MM.1S (cell line): ENCODE measurements at regions not wholly inside any gene's neighbourhood (a gene's known extent, or its start where the extent isn't known, plus 50 kb on each side); places are given as distances from the start of the nearest gene placed in this dataset.

Source experiments
- DNase-seq: peaks from one replicate; pipeline ENCODE4 v3.0.0-alpha.2; 2015
- H2AFZ ChIP-seq: fragments of 300-600 bp; sonication (generic); 2 replicates; pipeline ENCODE4 v1.6.0; 2016; ENCODE audit warnings: antibody characterized with exemption, low read length
- H3F3A ChIP-seq: fragments of 300-600 bp; sonication (generic); 2 replicates; pipeline ENCODE4 v1.6.1; 2016; ENCODE audit warnings: mild to moderate bottlenecking, antibody characterized with exemption, low read length, moderate library complexity, mixed read lengths; ENCODE audit not compliant: insufficient read depth
- H3K27ac ChIP-seq: fragments of 300-600 bp; sonication (generic); 2 replicates; pipeline ENCODE4 v1.5.1; 2016; ENCODE audit warnings: mild to moderate bottlenecking, low read length
- H3K27me3 ChIP-seq: fragments of 300-600 bp; sonication (generic); replicated peaks from 2 replicates; pipeline ENCODE4 v1.6.0; 2016; ENCODE audit warnings: low read length; ENCODE audit not compliant: insufficient read depth
- H3K36me3 ChIP-seq: fragments of 300-600 bp; sonication (generic); replicated peaks from 2 replicates; pipeline ENCODE4 v1.6.1; 2016; ENCODE audit warnings: mild to moderate bottlenecking, low read length, mixed read lengths; ENCODE audit not compliant: insufficient read depth
- H3K4me1 ChIP-seq: fragments of 300-600 bp; sonication (generic); 2 replicates; pipeline ENCODE4 v1.6.1; 2016; ENCODE audit warnings: low read length, mixed read lengths
- H3K4me2 ChIP-seq: fragments of 300-600 bp; sonication (generic); 2 replicates; pipeline ENCODE4 v1.6.0; 2016; ENCODE audit warnings: low read depth, low read length
- H3K4me3 ChIP-seq: fragments of 300-600 bp; sonication (generic); 2 replicates; pipeline ENCODE4 v1.5.1; 2016; ENCODE audit warnings: low read length, mixed read lengths
- H3K79me2 ChIP-seq: fragments of 300-600 bp; sonication (generic); 2 replicates; pipeline ENCODE4 v1.6.1; 2016; ENCODE audit warnings: mixed run types, low read length, mixed read lengths
- H3K9ac ChIP-seq: fragments of 300-600 bp; sonication (generic); 2 replicates; pipeline ENCODE4 v1.6.1; 2016; ENCODE audit warnings: low read length, mixed read lengths
- H3K9me2 ChIP-seq: fragments of 300-600 bp; sonication (generic); replicated peaks from 2 replicates; pipeline ENCODE4 v1.6.1; 2016; ENCODE audit warnings: mild to moderate bottlenecking, low read length, mixed read lengths; ENCODE audit not compliant: insufficient read depth
- H3K9me3 ChIP-seq: fragments of 300-600 bp; sonication (generic); replicated peaks from 2 replicates; pipeline ENCODE4 v1.6.1; 2016; ENCODE audit warnings: mild to moderate bottlenecking, low read length, mixed read lengths; ENCODE audit not compliant: insufficient read depth
- H4K20me1 ChIP-seq: fragments of 300-600 bp; sonication (generic); 2 replicates; pipeline ENCODE4 v1.6.1; 2016; ENCODE audit warnings: mild to moderate bottlenecking, low read length, moderate library complexity, mixed read lengths; ENCODE audit not compliant: insufficient read depth
- EZH2 ChIP-seq: fragments of 300-600 bp; sonication (generic); optimal IDR thresholded peaks from 2 replicates; pipeline ENCODE3; 2017; ENCODE audit warnings: low read depth, mild to moderate bottlenecking, antibody characterized with exemption, low read length, mixed read lengths
- EZH2phosphoT487 ChIP-seq: fragments of 300-600 bp; sonication (generic); IDR thresholded peaks from 2 replicates; pipeline ENCODE4 v1.6.1; 2018; ENCODE audit warnings: antibody characterized with exemption, low read length
- TF ChIP-seq, protein P1 (sequence below): fragments of 300-600 bp; sonication (generic); IDR thresholded peaks from 2 replicates; pipeline ENCODE4 v1.5.1; 2016; ENCODE audit warnings: antibody characterized with exemption, low read length, mixed read lengths

DNA sequence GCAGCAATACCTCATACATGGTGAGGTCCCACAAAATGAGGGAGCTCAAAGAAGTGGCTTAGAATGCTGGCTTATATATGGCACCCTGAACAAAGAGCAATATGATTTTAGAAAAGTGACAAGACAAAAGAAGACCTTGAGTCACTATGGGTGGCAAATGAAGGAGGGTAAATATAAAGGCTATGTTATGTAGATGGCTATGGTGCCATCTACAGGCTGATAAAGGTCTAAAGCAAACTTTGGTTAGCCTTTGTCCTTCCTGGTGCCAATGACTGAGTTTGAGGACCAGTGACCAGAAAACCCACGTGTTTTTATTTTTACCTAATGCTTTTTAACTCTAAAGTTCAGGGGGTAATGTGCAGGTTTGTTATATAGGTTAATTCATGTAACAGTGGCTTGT is 151.8 kb downstream of the CCNG2 start:
- TF ChIP-seq, protein P1, sequence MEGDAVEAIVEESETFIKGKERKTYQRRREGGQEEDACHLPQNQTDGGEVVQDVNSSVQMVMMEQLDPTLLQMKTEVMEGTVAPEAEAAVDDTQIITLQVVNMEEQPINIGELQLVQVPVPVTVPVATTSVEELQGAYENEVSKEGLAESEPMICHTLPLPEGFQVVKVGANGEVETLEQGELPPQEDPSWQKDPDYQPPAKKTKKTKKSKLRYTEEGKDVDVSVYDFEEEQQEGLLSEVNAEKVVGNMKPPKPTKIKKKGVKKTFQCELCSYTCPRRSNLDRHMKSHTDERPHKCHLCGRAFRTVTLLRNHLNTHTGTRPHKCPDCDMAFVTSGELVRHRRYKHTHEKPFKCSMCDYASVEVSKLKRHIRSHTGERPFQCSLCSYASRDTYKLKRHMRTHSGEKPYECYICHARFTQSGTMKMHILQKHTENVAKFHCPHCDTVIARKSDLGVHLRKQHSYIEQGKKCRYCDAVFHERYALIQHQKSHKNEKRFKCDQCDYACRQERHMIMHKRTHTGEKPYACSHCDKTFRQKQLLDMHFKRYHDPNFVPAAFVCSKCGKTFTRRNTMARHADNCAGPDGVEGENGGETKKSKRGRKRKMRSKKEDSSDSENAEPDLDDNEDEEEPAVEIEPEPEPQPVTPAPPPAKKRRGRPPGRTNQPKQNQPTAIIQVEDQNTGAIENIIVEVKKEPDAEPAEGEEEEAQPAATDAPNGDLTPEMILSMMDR, result peak; percentile 59
- TF ChIP-seq EZH2, result no peak
- TF ChIP-seq EZH2phosphoT487, result no peak
- no peaks in the 10 kb centered on the region for H3K36me3 ChIP-seq
- no peaks in the 10 kb centered on the region for H3K4me1 ChIP-seq
- H3K27me3 ChIP-seq, result no peaks in the 10 kb centered on the region
- no peaks in the 10 kb centered on the region for H3K9me3 ChIP-seq
- H3K4me3 ChIP-seq, result no peak overlapping the region
- no peaks in the 10 kb centered on the region for H3K9me2 ChIP-seq
- no peaks in the 10 kb centered on the region for H4K20me1 ChIP-seq
- H3K27ac ChIP-seq, result no peak overlapping the region
- DNase-seq, result peak; percentile 56
- H2AFZ ChIP-seq, result no peak overlapping the region
- no peak overlapping the region for H3K9ac ChIP-seq
- no peaks in the 10 kb centered on the region for H3F3A ChIP-seq
- no peaks in the 10 kb centered on the region for H3K79me2 ChIP-seq
- no peak overlapping the region for H3K4me2 ChIP-seq

- Histone ChIP-seq H3F3A (no peaks in the 10 kb centered on the region), H3K4me1 (no peaks in the 10 kb centered on the region), H3K4me2 (no peak overlapping the region), H3K27me3 (no peaks in the 10 kb centered on the region), H2AFZ (no peak overlapping the region), H3K27ac (no peak overlapping the region), H3K9me3 (no peaks in the 10 kb centered on the region), H3K36me3 (no peaks in the 10 kb centered on the region), H3K79me2 (no peaks in the 10 kb centered on the region), H3K4me3 (no peak overlapping the region), H3K9me2 (no peaks in the 10 kb centered on the region), H3K9ac (no peak overlapping the region), H4K20me1 (no peaks in the 10 kb centered on the region)
- no peak for TF ChIP-seq EZH2
- no peak for TF ChIP-seq EZH2phosphoT487
- TF ChIP-seq, protein P1, result no peak
- DNase-seq, result no peak
Measured at GRCh38 chr4:77309496-77309895, 152.5 kb downstream of the CCNG2 start.

- Histone ChIP-seq H3K4me2 (no peak overlapping the region), H3K9ac (no peak overlapping the region), H3K36me3 (no peaks in the 10 kb centered on the region), H3F3A (no peaks in the 10 kb centered on the region), H3K4me1 (no peaks in the 10 kb centered on the region), H2AFZ (no peak overlapping the region), H3K27me3 (no peaks in the 10 kb centered on the region), H3K4me3 (no peak overlapping the region), H3K9me3 (no peaks in the 10 kb centered on the region), H3K79me2 (no peaks in the 10 kb centered on the region), H3K9me2 (no peaks in the 10 kb centered on the region), H4K20me1 (no peaks in the 10 kb centered on the region), H3K27ac (no peak overlapping the region)
- no peak for TF ChIP-seq EZH2
- no peak for TF ChIP-seq EZH2phosphoT487
- TF ChIP-seq, protein P1, result no peak
- DNase-seq, result no peak
Measured at GRCh38 chr4:77310931-77311330, 153.9 kb downstream of the CCNG2 start.
